AG04450 (cell line): ENCODE measurements at regions not wholly inside any gene's neighbourhood (a gene's known extent, or its start where the extent isn't known, plus 50 kb on each side); places are given as distances from the start of the nearest gene placed in this dataset.

Experiments used
- CTCF ChIA-PET: fragments of 300-600, 350-600 bp; formaldehyde crosslinking; extraction: SDS; loops from one replicate; lab custom pipeline; 2022; ENCODE audit warnings: antibody characterized with exemption, inconsistent platforms; lab: Charles Lee
- POLR2A ChIA-PET: fragments of 350-600 bp; formaldehyde crosslinking; extraction: SDS; loops from one replicate; lab custom pipeline; 2021; ENCODE audit warnings: antibody characterized with exemption, inconsistent platforms; lab: Yijun Ruan, JAX
- DNase-seq: peaks from one replicate; pipeline ENCODE4 v3.0.0-alpha.2; 2011; ENCODE audit warnings: low read depth, low spot score
- H3K27ac ChIP-seq: one replicate; pipeline ENCODE4 v1.5.1; 2012; ENCODE audit warnings: low read depth, low read length, control low read depth
- H3K27me3 ChIP-seq: one replicate; pipeline ENCODE4 v1.6.0; 2012; ENCODE audit warnings: low read length; ENCODE audit not compliant: control insufficient read depth, insufficient read depth
- H3K4me3 ChIP-seq: 2 replicates; pipeline ENCODE4 v1.5.1; 2011; ENCODE audit warnings: mild to moderate bottlenecking, low read depth, low read length, control low read depth
- H3K9me3 ChIP-seq: 2 replicates; pipeline ENCODE4 v1.5.1; 2012; ENCODE audit warnings: low read length; ENCODE audit not compliant: control insufficient read depth, insufficient read depth
- TF ChIP-seq, protein P1 (sequence below): IDR thresholded peaks from 2 replicates; pipeline ENCODE4 v1.5.1; 2011; ENCODE audit warnings: low read depth, low read length, control low read depth, inconsistent platforms

- TF ChIP-seq, protein P1, sequence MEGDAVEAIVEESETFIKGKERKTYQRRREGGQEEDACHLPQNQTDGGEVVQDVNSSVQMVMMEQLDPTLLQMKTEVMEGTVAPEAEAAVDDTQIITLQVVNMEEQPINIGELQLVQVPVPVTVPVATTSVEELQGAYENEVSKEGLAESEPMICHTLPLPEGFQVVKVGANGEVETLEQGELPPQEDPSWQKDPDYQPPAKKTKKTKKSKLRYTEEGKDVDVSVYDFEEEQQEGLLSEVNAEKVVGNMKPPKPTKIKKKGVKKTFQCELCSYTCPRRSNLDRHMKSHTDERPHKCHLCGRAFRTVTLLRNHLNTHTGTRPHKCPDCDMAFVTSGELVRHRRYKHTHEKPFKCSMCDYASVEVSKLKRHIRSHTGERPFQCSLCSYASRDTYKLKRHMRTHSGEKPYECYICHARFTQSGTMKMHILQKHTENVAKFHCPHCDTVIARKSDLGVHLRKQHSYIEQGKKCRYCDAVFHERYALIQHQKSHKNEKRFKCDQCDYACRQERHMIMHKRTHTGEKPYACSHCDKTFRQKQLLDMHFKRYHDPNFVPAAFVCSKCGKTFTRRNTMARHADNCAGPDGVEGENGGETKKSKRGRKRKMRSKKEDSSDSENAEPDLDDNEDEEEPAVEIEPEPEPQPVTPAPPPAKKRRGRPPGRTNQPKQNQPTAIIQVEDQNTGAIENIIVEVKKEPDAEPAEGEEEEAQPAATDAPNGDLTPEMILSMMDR, result no peak
- peaks cover under 1% of the 10 kb centered on the region; the same call in 1 of the 2 replicates for H3K9me3 ChIP-seq
- no peak for DNase-seq
- CTCF ChIA-PET, result interaction anchor here (0.6 kb wide), 2 partner anchors 11 to 30 kb away, joined by 3 read pairs; no protein-coding TSS in a partner anchor
- POLR2A ChIA-PET, result no interaction called here
- no peaks in the 10 kb centered on the region for H3K27me3 ChIP-seq
- no peak overlapping the region for H3K4me3 ChIP-seq
- no peak overlapping the region for H3K27ac ChIP-seq
These were observed 466.9 kb downstream of the FAT4 start for GRCh38 chr4:125781651-125782050.

- CTCF ChIA-PET, result no interaction called here
- TF ChIP-seq, protein P1, result no peak
- DNase-seq, result no peak
- H3K27me3 ChIP-seq, result no peaks in the 10 kb centered on the region
- no peaks in the 10 kb centered on the region for H3K9me3 ChIP-seq
- POLR2A ChIA-PET, result no interaction called here
- no peak overlapping the region for H3K27ac ChIP-seq
- no peak overlapping the region for H3K4me3 ChIP-seq
These were observed 470.0 kb downstream of the FAT4 start for GRCh38 chr4:125784741-125785140.

DNA sequence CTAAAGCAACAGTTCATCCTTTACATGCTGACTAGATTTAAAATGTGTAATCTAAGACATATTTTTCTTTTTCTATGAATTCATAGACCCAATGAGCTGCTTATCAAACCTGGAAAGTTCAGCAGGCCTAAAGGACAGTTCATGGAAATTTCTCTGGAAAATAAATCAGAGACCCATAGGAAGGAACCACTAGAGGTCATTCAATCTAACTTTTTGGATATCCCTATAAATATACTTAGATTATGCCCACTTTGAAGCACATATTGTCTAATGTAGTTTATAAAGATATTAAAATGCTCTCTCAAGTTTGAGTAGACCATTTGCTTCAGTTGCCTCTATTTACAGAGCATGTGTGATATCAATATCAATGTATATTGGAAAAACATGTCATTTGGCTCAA is 473.0 kb downstream of the FAT4 start:
- no peaks in the 10 kb centered on the region for H3K27me3 ChIP-seq
- no peaks in the 10 kb centered on the region for H3K9me3 ChIP-seq
- ChIA-PET POLR2A (no interaction called here), CTCF (interaction anchor here (0.6 to 1.7 kb wide), 3 partner anchors 659 to 817 kb away, joined by 5 to 9 read pairs (median 5); no protein-coding TSS in a partner anchor)
- no peak overlapping the region for H3K27ac ChIP-seq
- H3K4me3 ChIP-seq, result no peak overlapping the region
- TF ChIP-seq, protein P1, result 0 out of 2 replicates have a peak, but pooled peaks have one; percentile 9
- no peak for DNase-seq

DNA sequence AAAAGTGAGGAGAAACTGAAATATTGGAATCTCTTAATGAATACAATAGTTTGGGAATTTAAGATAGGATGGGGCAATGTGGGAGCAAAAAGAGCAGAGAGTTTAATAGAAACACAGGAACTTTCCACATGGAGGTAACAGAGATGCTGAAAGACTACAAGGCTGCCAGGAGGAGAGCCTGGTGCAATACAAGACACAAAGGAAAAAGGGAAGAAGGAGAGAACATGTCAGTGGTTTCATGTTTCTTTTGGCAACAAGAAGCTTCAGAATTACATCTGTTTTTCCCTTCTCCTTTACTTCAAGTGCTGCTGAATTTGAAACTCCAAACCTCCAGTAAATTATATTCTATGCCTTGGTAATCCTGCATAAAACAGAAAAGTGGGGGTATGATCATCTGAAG is 474.3 kb downstream of the FAT4 start:
- Histone ChIP-seq H3K9me3 (no peaks in the 10 kb centered on the region), H3K27ac (no peak overlapping the region), H3K27me3 (no peaks in the 10 kb centered on the region), H3K4me3 (no peak overlapping the region)
- ChIA-PET CTCF (no interaction called here), POLR2A (no interaction called here)
- no peak for DNase-seq
- TF ChIP-seq, protein P1, result no peak

- POLR2A ChIA-PET, result no interaction called here
- Histone ChIP-seq H3K27me3 (no peaks in the 10 kb centered on the region), H3K27ac (no peak overlapping the region), H3K9me3 (no peaks in the 10 kb centered on the region), H3K4me3 (no peak overlapping the region)
- no peak for DNase-seq
- CTCF ChIA-PET, result interaction anchor here (0.6 to 1.5 kb wide), 2 partner anchors 11 to 812 kb away, joined by 3 read pairs; no protein-coding TSS in a partner anchor
- TF ChIP-seq, protein P1, result no peak
These were observed 477.1 kb downstream of the FAT4 start for GRCh38 chr4:125791896-125792295.
